GM12891 (cell line): ENCODE measurements at regions not wholly inside any gene's neighbourhood (a gene's known extent, or its start where the extent isn't known, plus 50 kb on each side); places are given as distances from the start of the nearest gene placed in this dataset.

Experiments used
- DNase-seq: peaks from one replicate; pipeline ENCODE4 v3.0.0; 2011; ENCODE audit warnings: low spot score; ENCODE audit not compliant: insufficient read length
- FAIRE-seq: peaks from 2 replicates; lab custom pipeline; 2011; peaks lifted over from hg19 to GRCh38; lab: Jason Lieb, UNC
- PAX5 ChIP-seq: IDR thresholded peaks from 2 replicates; pipeline ENCODE4 v1.6.1; 2011; ENCODE audit warnings: low read length, moderate library complexity, mild to moderate bottlenecking; ENCODE audit not compliant: insufficient read depth, severe bottlenecking
- POLR2A ChIP-seq: IDR thresholded peaks from 2 replicates; pipeline ENCODE4 v1.6.1; 2011; ENCODE audit warnings: low read depth, low read length, control low read depth
- POLR2AphosphoS5 ChIP-seq: IDR thresholded peaks from 2 replicates; pipeline ENCODE4 v1.6.1; 2011; ENCODE audit warnings: low read depth, low read length, control low read depth
- POU2F2 ChIP-seq: IDR thresholded peaks from 2 replicates; pipeline ENCODE4 v1.6.1; 2011; ENCODE audit warnings: low read depth, mild to moderate bottlenecking, control low read depth, low read length, moderate library complexity
- SPI1 ChIP-seq: IDR thresholded peaks from 2 replicates; pipeline ENCODE4 v1.6.1; 2011; ENCODE audit warnings: low read depth, low read length, control low read depth
- TAF1 ChIP-seq: IDR thresholded peaks from 2 replicates; pipeline ENCODE4 v1.6.1; 2011; ENCODE audit warnings: low read depth, low read length, control low read depth

GRCh38 chr2:239727182-239727775, 297.9 kb downstream of the NDUFA10 start:
- TF ChIP-seq TAF1 (no peak), PAX5 (no peak), POLR2AphosphoS5 (no peak), POU2F2 (no peak), SPI1 (no peak), POLR2A (no peak)
- no peak for FAIRE-seq
- DNase-seq, result no peak

GRCh38 chr2:239726631-239727181, 298.4 kb downstream of the NDUFA10 start:
- FAIRE-seq (no peak), DNase-seq (no peak)
- no peak for TF ChIP-seq POLR2A
- no peak for TF ChIP-seq SPI1
- TF ChIP-seq POU2F2, result no peak
- no peak for TF ChIP-seq PAX5
- TF ChIP-seq TAF1, result no peak
- no peak for TF ChIP-seq POLR2AphosphoS5

GRCh38 chr2:239726091-239726591, 299.0 kb downstream of the NDUFA10 start:
- no peak for DNase-seq
- no peak for FAIRE-seq
- TF ChIP-seq POLR2A (no peak), SPI1 (no peak), POLR2AphosphoS5 (no peak), POU2F2 (no peak), PAX5 (no peak), TAF1 (no peak)

- DNase-seq, result no peak
- TF ChIP-seq POLR2A (no peak), POU2F2 (no peak), PAX5 (no peak), POLR2AphosphoS5 (no peak), TAF1 (no peak)
- FAIRE-seq, result no peak
These were observed 299.6 kb downstream of the NDUFA10 start for GRCh38 chr2:239725551-239725890.

GRCh38 chr2:239724851-239725550, 300.1 kb downstream of the NDUFA10 start:
- DNase-seq, result no peak
- no peak for FAIRE-seq
- TF ChIP-seq PAX5 (no peak), POLR2AphosphoS5 (no peak), TAF1 (no peak), POU2F2 (no peak), SPI1 (no peak), POLR2A (no peak)

- DNase-seq (no peak), FAIRE-seq (no peak)
- TF ChIP-seq SPI1 (no peak), PAX5 (no peak), POU2F2 (no peak), POLR2AphosphoS5 (no peak), POLR2A (no peak), TAF1 (no peak)
These were observed 300.8 kb downstream of the NDUFA10 start for GRCh38 chr2:239724194-239724849.

GRCh38 chr2:239723486-239724193, 301.5 kb downstream of the NDUFA10 start:
- TF ChIP-seq POLR2A (no peak), TAF1 (no peak), SPI1 (no peak), POLR2AphosphoS5 (no peak), POU2F2 (no peak), PAX5 (no peak)
- FAIRE-seq, result no peak
- no peak for DNase-seq

- DNase-seq, result no peak
- no peak for FAIRE-seq
- TF ChIP-seq POU2F2 (no peak), PAX5 (no peak), POLR2A (no peak), SPI1 (no peak), TAF1 (no peak), POLR2AphosphoS5 (no peak)
These were observed 302.2 kb downstream of the NDUFA10 start for GRCh38 chr2:239722760-239723470.
